Astrocyte of the spinal cord (primary cell): ENCODE measurements at regions not wholly inside any gene's neighbourhood (a gene's known extent, or its start where the extent isn't known, plus 50 kb on each side); places are given as distances from the start of the nearest gene placed in this dataset.
"Not testable (repeated sequence)": the region's sequence is repeated elsewhere in the genome, so short reads cannot be mapped to it uniquely, and the experiment has no call there.

Experiments
- DNase-seq: peaks from one replicate; pipeline ENCODE4 v3.0.0; 2011; ENCODE audit warnings: low read depth, low spot score
- H3K4me3 ChIP-seq: 2 replicates; pipeline ENCODE4 v1.5.1; 2011; ENCODE audit warnings: low read depth, mild to moderate bottlenecking, low read length, moderate library complexity
- in situ Hi-C: cut with HindIII; loops from 2 replicates; pipeline ENCODE4 v1.10.0; 2017; ENCODE audit warnings: low sequenced_read_pairs
- TF ChIP-seq, protein P1 (sequence below): IDR thresholded peaks from 2 replicates; pipeline ENCODE4 v1.5.1; 2012; ENCODE audit warnings: low read depth, mild to moderate bottlenecking, low read length, inconsistent platforms

DNA sequence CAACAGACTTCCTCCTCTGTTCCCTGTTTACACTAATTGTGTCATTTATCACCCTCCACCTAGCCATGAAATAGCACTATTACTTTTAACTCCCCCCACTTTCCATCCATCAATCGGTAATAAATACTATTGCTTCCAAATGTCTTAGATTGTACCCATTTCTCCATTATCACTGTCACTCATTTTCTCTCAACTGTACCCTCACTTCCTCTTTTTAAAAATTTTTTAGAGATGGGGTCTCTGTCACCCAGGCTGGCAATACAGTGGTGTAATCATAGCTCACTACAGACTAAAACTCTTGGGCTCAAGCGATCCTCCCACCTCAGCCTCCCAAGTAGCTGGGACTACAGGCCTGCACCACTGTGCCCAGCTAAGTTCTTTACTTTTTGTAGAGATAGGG, 123.5 kb upstream of the EGR2 start:
- TF ChIP-seq, protein P1, sequence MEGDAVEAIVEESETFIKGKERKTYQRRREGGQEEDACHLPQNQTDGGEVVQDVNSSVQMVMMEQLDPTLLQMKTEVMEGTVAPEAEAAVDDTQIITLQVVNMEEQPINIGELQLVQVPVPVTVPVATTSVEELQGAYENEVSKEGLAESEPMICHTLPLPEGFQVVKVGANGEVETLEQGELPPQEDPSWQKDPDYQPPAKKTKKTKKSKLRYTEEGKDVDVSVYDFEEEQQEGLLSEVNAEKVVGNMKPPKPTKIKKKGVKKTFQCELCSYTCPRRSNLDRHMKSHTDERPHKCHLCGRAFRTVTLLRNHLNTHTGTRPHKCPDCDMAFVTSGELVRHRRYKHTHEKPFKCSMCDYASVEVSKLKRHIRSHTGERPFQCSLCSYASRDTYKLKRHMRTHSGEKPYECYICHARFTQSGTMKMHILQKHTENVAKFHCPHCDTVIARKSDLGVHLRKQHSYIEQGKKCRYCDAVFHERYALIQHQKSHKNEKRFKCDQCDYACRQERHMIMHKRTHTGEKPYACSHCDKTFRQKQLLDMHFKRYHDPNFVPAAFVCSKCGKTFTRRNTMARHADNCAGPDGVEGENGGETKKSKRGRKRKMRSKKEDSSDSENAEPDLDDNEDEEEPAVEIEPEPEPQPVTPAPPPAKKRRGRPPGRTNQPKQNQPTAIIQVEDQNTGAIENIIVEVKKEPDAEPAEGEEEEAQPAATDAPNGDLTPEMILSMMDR, result no peak
- no peak overlapping the region for H3K4me3 ChIP-seq
- in situ Hi-C loops, result no loop called here
- DNase-seq, result no peak

DNA sequence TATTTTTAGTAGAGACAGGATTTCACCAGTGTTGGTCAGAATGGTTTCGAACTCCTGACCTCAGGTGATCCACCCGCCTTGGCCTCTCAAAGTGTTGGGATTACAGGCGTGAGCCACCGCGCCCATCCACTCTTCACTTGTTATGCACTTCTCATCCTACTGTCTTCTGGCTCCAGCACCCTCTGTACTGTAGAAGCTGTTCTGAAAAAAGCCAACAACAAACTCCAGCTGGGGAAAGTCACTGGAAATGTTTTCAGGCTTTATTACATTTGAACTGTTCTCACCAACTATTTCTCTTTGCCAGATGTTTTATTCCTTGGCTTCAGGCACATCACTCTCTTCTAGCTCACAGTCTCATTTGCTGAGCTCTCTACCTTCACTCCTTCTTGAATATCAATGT, 122.5 kb upstream of the EGR2 start:
- TF ChIP-seq, protein P1, result no peak
- DNase-seq, result no peak
- no peak overlapping the region for H3K4me3 ChIP-seq
- in situ Hi-C loops, result no loop called here

DNA sequence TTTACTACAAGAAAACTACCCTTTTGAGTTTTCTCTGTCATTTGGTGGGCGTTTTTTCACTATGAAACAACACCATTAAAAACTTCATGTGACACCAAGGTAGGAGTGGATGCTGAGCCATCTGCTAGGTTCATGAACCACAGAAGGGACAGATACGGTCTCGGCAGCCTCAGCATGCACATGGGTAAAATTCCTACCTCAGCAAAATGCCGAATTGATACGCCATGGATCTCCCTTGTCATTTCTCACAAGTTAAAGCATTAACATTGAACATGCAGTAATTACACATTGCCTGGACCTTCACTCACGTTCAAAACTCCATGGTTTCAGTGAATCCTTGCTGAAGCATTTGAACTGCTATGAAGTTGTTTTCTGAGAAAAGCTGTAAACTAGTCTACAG, 121.5 kb upstream of the EGR2 start:
- in situ Hi-C loops, result no loop called here
- DNase-seq, result no peak
- TF ChIP-seq, protein P1, result no peak
- no peak overlapping the region for H3K4me3 ChIP-seq

DNA sequence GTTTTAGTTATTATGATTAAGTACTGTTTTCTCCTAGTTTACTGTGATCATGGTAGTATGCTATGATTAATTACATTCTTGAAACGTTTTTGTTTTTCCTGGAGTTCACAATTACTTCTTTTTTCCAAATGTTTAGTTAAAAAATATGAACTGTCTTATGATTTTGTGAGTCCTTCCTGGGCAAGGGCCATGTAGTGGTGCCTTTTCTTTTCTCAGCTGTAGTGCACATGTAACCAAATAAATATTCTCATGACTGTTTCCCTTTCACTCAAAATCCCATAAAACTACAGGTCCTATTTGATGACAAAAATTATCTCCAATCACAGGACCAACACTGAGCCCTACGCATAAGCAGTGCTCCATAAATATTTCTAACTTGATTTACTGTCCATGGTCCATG, 118.9 kb upstream of the EGR2 start:
- no peak for DNase-seq
- TF ChIP-seq, protein P1, result no peak
- in situ Hi-C loops, result no loop called here
- no peak overlapping the region for H3K4me3 ChIP-seq

DNA sequence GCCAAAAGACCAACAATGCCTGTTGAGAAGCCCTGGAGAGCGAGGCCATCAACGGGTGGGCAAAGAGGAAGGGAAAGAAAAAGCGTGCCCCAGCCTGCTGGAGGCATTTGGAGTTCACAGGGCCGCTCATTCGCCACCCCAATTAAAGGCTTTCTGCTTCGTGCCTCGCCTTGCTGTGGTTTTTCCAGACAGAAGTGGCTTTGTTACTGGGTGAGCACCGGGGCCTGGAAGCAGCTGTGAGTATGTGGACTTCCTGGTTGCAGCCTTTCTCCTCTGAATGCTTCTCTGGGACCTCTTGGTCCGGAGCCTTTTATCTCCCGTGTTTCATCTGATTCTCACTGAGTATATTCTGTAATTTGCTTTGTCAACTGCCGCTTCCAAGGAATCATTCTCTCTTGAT, 118.1 kb upstream of the EGR2 start:
- no peak overlapping the region for H3K4me3 ChIP-seq
- in situ Hi-C loops, result no loop called here
- no peak for DNase-seq
- TF ChIP-seq, protein P1, result no peak

DNA sequence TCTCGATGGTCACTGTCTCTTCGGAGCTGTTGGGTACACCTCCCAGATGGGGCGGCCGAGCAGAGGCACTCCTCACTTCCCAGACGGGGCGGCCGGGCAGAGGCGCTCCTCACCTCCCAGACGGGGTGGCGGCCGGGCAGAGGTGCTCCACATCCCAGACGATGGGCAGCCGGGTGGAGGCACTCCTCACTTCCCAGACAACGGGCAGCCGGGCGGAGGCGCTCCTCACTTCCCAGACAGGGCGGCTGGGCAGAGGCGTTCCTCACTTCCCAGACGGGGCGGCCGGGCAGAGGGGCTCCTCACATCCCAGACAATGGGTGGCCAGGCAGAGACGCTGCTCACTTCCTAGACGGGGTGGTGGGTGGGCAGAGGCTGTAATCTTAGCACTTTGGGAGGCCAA, 112.6 kb upstream of the EGR2 start:
- H3K4me3 ChIP-seq, in situ Hi-C loops, DNase-seq: not testable (repeated sequence)

DNA sequence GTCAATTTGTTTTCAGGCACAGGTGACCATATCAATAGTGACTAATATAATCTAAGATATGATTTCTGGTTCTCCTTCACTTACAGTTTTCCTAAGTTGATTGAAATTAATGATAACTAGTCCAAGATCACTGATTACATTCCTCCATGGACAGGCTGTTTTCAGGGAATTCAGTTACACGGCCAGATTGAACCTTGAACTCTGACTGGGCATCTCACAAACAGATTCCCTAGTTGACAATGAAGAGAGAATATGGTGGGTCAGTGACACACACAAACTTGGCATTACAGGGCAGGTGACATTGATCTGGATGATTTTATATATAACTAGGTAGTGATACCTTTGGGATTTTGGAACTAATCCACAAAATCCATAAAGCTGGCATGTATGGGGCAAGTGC, 110.2 kb upstream of the EGR2 start:
- in situ Hi-C loops, result no loop called here
- no peak overlapping the region for H3K4me3 ChIP-seq
- DNase-seq, result no peak
- TF ChIP-seq, protein P1, result no peak
